H9 (cell line): ENCODE measurements at regions not wholly inside any gene's neighbourhood (a gene's known extent, or its start where the extent isn't known, plus 50 kb on each side); places are given as distances from the start of the nearest gene placed in this dataset.
"Not testable (repeated sequence)": the region's sequence is repeated elsewhere in the genome, so short reads cannot be mapped to it uniquely, and the experiment has no call there.

Experiments
- DNase-seq: peaks from one replicate; pipeline ENCODE4 v3.0.0-alpha.2; 2017
- H2AFZ ChIP-seq: one replicate; pipeline ENCODE4 v1.6.1; 2013; ENCODE audit warnings: mild to moderate bottlenecking, low read length, control low read depth, moderate library complexity
- H2AK5ac ChIP-seq: 2 replicates; pipeline ENCODE4 v1.6.1; 2013; ENCODE audit warnings: low read length, control low read depth, mixed read lengths; ENCODE audit not compliant: insufficient read length
- H2BK120ac ChIP-seq: one replicate; pipeline ENCODE4 v1.6.1; 2013; ENCODE audit warnings: low read depth, mild to moderate bottlenecking, low read length, control low read depth, inconsistent platforms; ENCODE audit not compliant: poor library complexity, severe bottlenecking
- H2BK12ac ChIP-seq: 2 replicates; pipeline ENCODE4 v1.6.1; 2013; ENCODE audit warnings: low read length, control low read depth, mixed read lengths, low read depth; ENCODE audit not compliant: insufficient read length
- H2BK15ac ChIP-seq: 2 replicates; pipeline ENCODE4 v1.6.1; 2013; ENCODE audit warnings: low read depth, low read length, control low read depth
- H2BK20ac ChIP-seq: one replicate; pipeline ENCODE4 v1.6.1; 2013; ENCODE audit warnings: low read depth, mild to moderate bottlenecking, low read length, control low read depth, inconsistent platforms; ENCODE audit not compliant: poor library complexity, severe bottlenecking
- H2BK5ac ChIP-seq: 2 replicates; pipeline ENCODE4 v1.6.1; 2013; ENCODE audit warnings: low read length, control low read depth, mixed read lengths; ENCODE audit not compliant: insufficient read length
- H3K14ac ChIP-seq: 2 replicates; pipeline ENCODE4 v1.6.1; 2013; ENCODE audit warnings: low read length, control low read depth; ENCODE audit not compliant: insufficient read depth
- H3K18ac ChIP-seq: 2 replicates; pipeline ENCODE4 v1.6.1; 2013; ENCODE audit warnings: low read depth, mild to moderate bottlenecking, mixed read lengths, low read length, control low read depth; ENCODE audit not compliant: insufficient read length
- H3K23ac ChIP-seq: 2 replicates; pipeline ENCODE4 v1.6.1; 2013; ENCODE audit warnings: low read length, control low read depth, mixed read lengths, low read depth; ENCODE audit not compliant: insufficient read length
- H3K23me2 ChIP-seq: 2 replicates; pipeline ENCODE4 v1.6.1; 2013; ENCODE audit warnings: low read depth, mild to moderate bottlenecking, mixed read lengths, low read length, control low read depth; ENCODE audit not compliant: insufficient read length, poor library complexity, severe bottlenecking
- H3K27ac ChIP-seq: 2 replicates; pipeline ENCODE4 v1.5.1; 2013; ENCODE audit warnings: low read length, control low read depth, mixed read lengths, low read depth; ENCODE audit not compliant: insufficient read length
- H3K27me3 ChIP-seq: 2 replicates; pipeline ENCODE4 v1.6.1; 2013; ENCODE audit warnings: low read length, control low read depth, inconsistent platforms; ENCODE audit not compliant: insufficient read depth
- H3K4ac ChIP-seq: 2 replicates; pipeline ENCODE4 v1.6.1; 2013; ENCODE audit warnings: low read depth, mild to moderate bottlenecking, control low read depth, inconsistent platforms, low read length, moderate library complexity
- H3K4me1 ChIP-seq: 2 replicates; pipeline ENCODE4 v1.6.1; 2013; ENCODE audit warnings: low read length, control low read depth, inconsistent platforms; ENCODE audit not compliant: insufficient read depth
- H3K4me2 ChIP-seq: 2 replicates; pipeline ENCODE4 v1.6.1; 2013; ENCODE audit warnings: low read length, control low read depth, mixed read lengths; ENCODE audit not compliant: insufficient read length, insufficient read depth
- H3K56ac ChIP-seq: 2 replicates; pipeline ENCODE4 v1.6.1; 2013; ENCODE audit warnings: low read depth, mild to moderate bottlenecking, mixed read lengths, low read length, control low read depth; ENCODE audit not compliant: insufficient read length
- H3K79me1 ChIP-seq: 2 replicates; pipeline ENCODE4 v1.6.1; 2013; ENCODE audit warnings: low read depth, mild to moderate bottlenecking, moderate library complexity, low read length, control low read depth, inconsistent platforms; ENCODE audit not compliant: insufficient read depth, poor library complexity, severe bottlenecking
- H3K79me2 ChIP-seq: 2 replicates; pipeline ENCODE4 v1.6.1; 2013; ENCODE audit warnings: low read length, control low read depth, inconsistent platforms; ENCODE audit not compliant: insufficient read depth
- H3K9ac ChIP-seq: 2 replicates; pipeline ENCODE4 v1.6.1; 2013; ENCODE audit warnings: low read length, control low read depth, mixed read lengths; ENCODE audit not compliant: insufficient read length; ENCODE audit errors: extremely low read depth
- H3K9me3 ChIP-seq: one replicate; pipeline ENCODE4 v1.6.1; 2013; ENCODE audit warnings: low read depth, low read length, inconsistent platforms; ENCODE audit not compliant: control insufficient read depth
- H3T11ph ChIP-seq: one replicate; pipeline ENCODE4 v1.6.1; 2013; ENCODE audit warnings: mild to moderate bottlenecking, low read length, control low read depth, inconsistent platforms
- H4K20me1 ChIP-seq: one replicate; pipeline ENCODE4 v1.6.1; 2013; ENCODE audit not compliant: control insufficient read depth, insufficient read length, insufficient read depth
- H4K5ac ChIP-seq: 2 replicates; pipeline ENCODE4 v1.6.1; 2013; ENCODE audit warnings: low read depth, mild to moderate bottlenecking, mixed read lengths, low read length, control low read depth; ENCODE audit not compliant: insufficient read length
- H4K8ac ChIP-seq: replicated peaks from 2 replicates; pipeline ENCODE4 v1.6.1; 2013; ENCODE audit warnings: low read length, control low read depth, mixed read lengths, low read depth; ENCODE audit not compliant: insufficient read length
- H4K91ac ChIP-seq: 2 replicates; pipeline ENCODE4 v1.6.1; 2013; ENCODE audit warnings: low read depth, mild to moderate bottlenecking, moderate library complexity, mixed read lengths, low read length, control low read depth; ENCODE audit not compliant: insufficient read length
- H3K27ac Mint-ChIP-seq, 3 experiments: 2 replicates in 2 of 3; 3 replicates in 1 of 3; pipeline ENCODE4 v1.8.0; 2020 to 2021; ENCODE audit warnings: mixed read lengths in 3 of 3, mild to moderate bottlenecking in 1 of 3, moderate library complexity in 1 of 3
- H3K27me3 Mint-ChIP-seq: 2 replicates; pipeline ENCODE4 v1.8.0; 2021; ENCODE audit warnings: low read depth, mild to moderate bottlenecking, moderate library complexity, mixed read lengths
- H3K36me3 Mint-ChIP-seq, 3 experiments: 2 replicates in 2 of 3; 3 replicates in 1 of 3; pipeline ENCODE4 v1.8.0; 2020 to 2021; ENCODE audit warnings: low read depth in 3 of 3, mixed read lengths in 3 of 3; ENCODE audit not compliant: insufficient read depth in 1 of 3
- H3K4me1 Mint-ChIP-seq, 2 experiments: 2 replicates each; pipeline ENCODE4 v1.8.0; 2020; ENCODE audit warnings: mixed read lengths in 2 of 2
- H3K4me3 Mint-ChIP-seq, 2 experiments: 2 replicates in 1 of 2; 3 replicates in 1 of 2; pipeline ENCODE4 v1.8.0; 2020 to 2021; ENCODE audit warnings: mild to moderate bottlenecking in 2 of 2, mixed read lengths in 2 of 2, moderate library complexity in 1 of 2
- H3K9me3 Mint-ChIP-seq, 2 experiments: 2 replicates in 1 of 2; 3 replicates in 1 of 2; pipeline ENCODE4 v1.8.0; 2020; ENCODE audit warnings: mild to moderate bottlenecking in 2 of 2, mixed read lengths in 2 of 2, moderate library complexity in 1 of 2
- WGBS: extraction: QIAGEN DNeasy Blood & Tissue Kit; methylation state at CpG from one replicate; pipeline ENCODE4 v1.1.7; 2013; ENCODE audit warnings: missing lambda C conversion rate, low lambda C conversion rate, mixed read lengths; ENCODE audit not compliant: insufficient read length; ENCODE audit errors: extremely low coverage; 5-methylcytosine and 5-hydroxymethylcytosine counted together
- TF ChIP-seq, protein P1 (sequence below): fragments of 200-600 bp; sonication (generic); conservative IDR thresholded peaks from 3 replicates; pipeline ENCODE4 v1.8.0; 2021; ENCODE audit warnings: antibody characterized with exemption, mild to moderate bottlenecking

DNA sequence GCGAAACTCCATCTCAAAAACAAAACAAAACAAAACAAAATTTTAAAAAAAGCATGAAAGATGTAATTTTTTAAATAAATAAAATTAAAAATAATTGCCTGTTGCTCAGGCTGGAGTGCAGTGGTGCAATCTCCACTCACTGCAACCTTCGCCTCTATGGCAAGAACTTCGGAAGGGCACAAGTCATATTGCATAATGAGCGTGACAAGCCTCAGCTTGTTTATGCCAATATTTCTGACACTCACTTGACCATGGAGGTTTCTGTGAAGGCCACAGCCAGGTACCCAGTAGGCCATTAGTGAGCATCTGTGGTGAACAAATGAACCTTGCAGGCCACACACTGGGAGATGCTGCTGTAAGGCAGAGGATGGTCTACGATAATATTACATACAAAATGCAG lies 106.1 kb upstream of the KMT2C start:
- H2BK15ac ChIP-seq = no peak overlapping the region
- no peak overlapping the region for H3K4ac ChIP-seq
- no peaks in the 10 kb centered on the region for H3K9me3 ChIP-seq
- H4K8ac ChIP-seq = no peak overlapping the region
- no peak overlapping the region for H3K23ac ChIP-seq
- H2BK5ac ChIP-seq = no peak overlapping the region
- H3K4me1 Mint-ChIP-seq = peaks cover 29 to 37% of the 10 kb centered on the region in 2 experiments
- no peak overlapping the region for H3K4me2 ChIP-seq
- no peak overlapping the region for H3K9ac ChIP-seq
- H3K14ac ChIP-seq = no peak overlapping the region
- TF ChIP-seq, protein P1, sequence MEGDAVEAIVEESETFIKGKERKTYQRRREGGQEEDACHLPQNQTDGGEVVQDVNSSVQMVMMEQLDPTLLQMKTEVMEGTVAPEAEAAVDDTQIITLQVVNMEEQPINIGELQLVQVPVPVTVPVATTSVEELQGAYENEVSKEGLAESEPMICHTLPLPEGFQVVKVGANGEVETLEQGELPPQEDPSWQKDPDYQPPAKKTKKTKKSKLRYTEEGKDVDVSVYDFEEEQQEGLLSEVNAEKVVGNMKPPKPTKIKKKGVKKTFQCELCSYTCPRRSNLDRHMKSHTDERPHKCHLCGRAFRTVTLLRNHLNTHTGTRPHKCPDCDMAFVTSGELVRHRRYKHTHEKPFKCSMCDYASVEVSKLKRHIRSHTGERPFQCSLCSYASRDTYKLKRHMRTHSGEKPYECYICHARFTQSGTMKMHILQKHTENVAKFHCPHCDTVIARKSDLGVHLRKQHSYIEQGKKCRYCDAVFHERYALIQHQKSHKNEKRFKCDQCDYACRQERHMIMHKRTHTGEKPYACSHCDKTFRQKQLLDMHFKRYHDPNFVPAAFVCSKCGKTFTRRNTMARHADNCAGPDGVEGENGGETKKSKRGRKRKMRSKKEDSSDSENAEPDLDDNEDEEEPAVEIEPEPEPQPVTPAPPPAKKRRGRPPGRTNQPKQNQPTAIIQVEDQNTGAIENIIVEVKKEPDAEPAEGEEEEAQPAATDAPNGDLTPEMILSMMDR = no peak
- H3K36me3 Mint-ChIP-seq = peaks cover 0 to 10% (median 10%) of the 10 kb centered on the region in 3 experiments; a peak in 4 of 7 replicates
- no peak overlapping the region for H3T11ph ChIP-seq
- no peak overlapping the region for H3K4me3 Mint-ChIP-seq
- no peak overlapping the region for H3K56ac ChIP-seq
- H3K79me1 ChIP-seq = no peaks in the 10 kb centered on the region
- no peak overlapping the region for H2AFZ ChIP-seq
- H2BK12ac ChIP-seq = no peak overlapping the region
- H2BK20ac ChIP-seq = no peak overlapping the region
- no peak for DNase-seq
- no peak overlapping the region for H3K18ac ChIP-seq
- H3K23me2 ChIP-seq = no peaks in the 10 kb centered on the region
- H2BK120ac ChIP-seq = no peak overlapping the region
- H3K9me3 Mint-ChIP-seq = peaks cover 10% of the 10 kb centered on the region in 2 experiments; a peak in 4 of 5 replicates
- H3K27me3 ChIP-seq = no peaks in the 10 kb centered on the region
- H4K91ac ChIP-seq = no peak overlapping the region
- H2AK5ac ChIP-seq = no peak overlapping the region
- H3K4me1 ChIP-seq = 0 out of 2 replicates have a peak, but pooled peaks cover 3% of the 10 kb centered on the region
- H3K79me2 ChIP-seq = no peaks in the 10 kb centered on the region
- WGBS = no CpG with 5 or more reads among the region's 5 CpGs
- 0 out of 7 replicates have a peak overlapping the region, but pooled peaks of 1 of the 3 experiments have one; percentile 35 for H3K27ac Mint-ChIP-seq
- peaks cover 3% of the 10 kb centered on the region; the same call in 1 of the 2 replicates for H3K27me3 Mint-ChIP-seq
- H4K5ac ChIP-seq = no peak overlapping the region
- H3K27ac ChIP-seq = no peak overlapping the region
- no peaks in the 10 kb centered on the region for H4K20me1 ChIP-seq

DNA sequence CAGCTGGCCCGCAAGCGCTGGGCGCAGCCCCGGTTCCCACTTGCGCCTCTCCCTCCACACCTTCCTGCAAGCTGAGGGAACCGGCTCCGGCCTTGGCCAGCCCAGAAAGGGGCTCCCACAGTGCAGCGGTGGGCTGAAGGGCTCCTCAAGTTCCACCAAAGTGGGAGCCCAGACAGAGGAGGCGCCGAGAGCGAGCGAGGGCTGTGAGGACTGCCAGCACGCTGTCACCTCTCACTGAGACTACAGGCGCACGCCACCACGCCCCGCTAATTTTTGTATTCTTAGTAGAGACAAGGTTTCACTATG lies 103.3 kb upstream of the KMT2C start:
- H3K9ac ChIP-seq, H3K18ac ChIP-seq, H4K20me1 ChIP-seq, H2BK120ac ChIP-seq, H4K8ac ChIP-seq, H2AK5ac ChIP-seq, H3K4ac ChIP-seq, H3K27ac Mint-ChIP-seq, H3K56ac ChIP-seq, H3T11ph ChIP-seq, H2BK15ac ChIP-seq, H3K4me3 Mint-ChIP-seq, H3K27me3 ChIP-seq, H2BK5ac ChIP-seq, H4K91ac ChIP-seq, H2BK20ac ChIP-seq, H3K27me3 Mint-ChIP-seq, H2BK12ac ChIP-seq, H3K4me2 ChIP-seq, H4K5ac ChIP-seq, H3K14ac ChIP-seq, DNase-seq, H3K79me1 ChIP-seq, H3K4me1 ChIP-seq, H3K79me2 ChIP-seq, H3K27ac ChIP-seq, H3K9me3 ChIP-seq, H3K23me2 ChIP-seq, H2AFZ ChIP-seq, H3K23ac ChIP-seq: not testable (repeated sequence)
- Mint-ChIP-seq H3K4me1 (peaks cover 16 to 22% of the 10 kb centered on the region in 2 experiments), H3K9me3 (peaks cover 9 to 11% of the 10 kb centered on the region in 2 experiments), H3K36me3 (peaks cover 0 to 11% (median 11%) of the 10 kb centered on the region in 3 experiments; a peak in 5 of 7 replicates)
- no CpG with 5 or more reads among the region's 17 CpGs for WGBS
